Breast epithelium (tissue), 3 donors: ENCODE measurements at regions not wholly inside any gene's neighbourhood (a gene's known extent, or its start where the extent isn't known, plus 50 kb on each side); places are given as distances from the start of the nearest gene placed in this dataset.

ENCODE experiments used
- CTCF ChIP-seq, 3 donors: fragments of 450-650 bp; IDR thresholded peaks; one replicate each; pipeline ENCODE4 v1.5.1; 2016 to 2017; ENCODE audit warnings: antibody characterized with exemption in 3 of 3, mild to moderate bottlenecking in 3 of 3, moderate library complexity in 3 of 3
- POLR2A ChIP-seq: fragments of 450-650 bp; IDR thresholded peaks from one replicate; pipeline ENCODE4 v1.6.1; 2016; ENCODE audit warnings: antibody characterized with exemption, mild to moderate bottlenecking, moderate library complexity
- POLR2AphosphoS5 ChIP-seq, 3 donors: sonication (generic); formaldehyde crosslinking; IDR thresholded peaks; one replicate each; pipeline ENCODE4 v1.6.1; 2017; ENCODE audit warnings: antibody characterized with exemption in 3 of 3

- TF ChIP-seq POLR2AphosphoS5 (IDR thresholded peaks at IDR 0.05) (no peak), CTCF (IDR thresholded peaks at IDR 0.05) (no peak), POLR2A (no peak)
Measured at GRCh38 chr5:125367702-125368101, 621.3 kb upstream of the ZNF608 start.
